ENCODE measurements at regions not wholly inside any gene's neighbourhood (a gene's known extent, or its start where the extent isn't known, plus 50 kb on each side); places are given as distances from the start of the nearest gene placed in this dataset.

DNA sequence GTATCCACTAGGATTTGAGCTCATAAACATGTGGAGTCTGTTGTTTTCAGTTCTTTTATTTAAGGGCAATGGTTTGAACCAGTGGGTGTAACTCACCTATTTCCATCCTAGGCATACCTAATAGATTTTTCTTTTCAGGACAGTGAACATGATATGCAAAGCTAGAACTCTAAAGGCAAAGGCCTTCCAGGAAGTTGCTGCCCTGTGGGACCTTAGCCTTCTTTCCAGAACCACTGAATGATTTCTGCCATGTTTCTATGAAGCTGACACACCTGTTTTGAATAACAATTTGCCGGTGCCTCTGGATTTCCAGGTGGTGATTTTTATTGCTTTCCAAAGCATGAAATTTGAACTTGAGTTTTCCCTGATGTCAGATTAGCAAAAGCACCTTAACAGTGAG lies 372.9 kb upstream of the FAR2 start:
- intact Hi-C loops (cut with micrococcal nuclease) = no loop called here
- Mint-ChIP-seq H3K9me3 (no peaks in the 10 kb centered on the region), H3K27me3 (no peaks in the 10 kb centered on the region), H3K4me3 (no peak overlapping the region), H3K27ac (no peak overlapping the region), H3K4me1 (ENCODE audit: low read depth) (no peaks in the 10 kb centered on the region), H3K36me3 (ENCODE audit: low read depth) (no peaks in the 10 kb centered on the region)
- DNase-seq (no peak), ATAC-seq (no peak)
- TF ChIP-seq, protein P1, sequence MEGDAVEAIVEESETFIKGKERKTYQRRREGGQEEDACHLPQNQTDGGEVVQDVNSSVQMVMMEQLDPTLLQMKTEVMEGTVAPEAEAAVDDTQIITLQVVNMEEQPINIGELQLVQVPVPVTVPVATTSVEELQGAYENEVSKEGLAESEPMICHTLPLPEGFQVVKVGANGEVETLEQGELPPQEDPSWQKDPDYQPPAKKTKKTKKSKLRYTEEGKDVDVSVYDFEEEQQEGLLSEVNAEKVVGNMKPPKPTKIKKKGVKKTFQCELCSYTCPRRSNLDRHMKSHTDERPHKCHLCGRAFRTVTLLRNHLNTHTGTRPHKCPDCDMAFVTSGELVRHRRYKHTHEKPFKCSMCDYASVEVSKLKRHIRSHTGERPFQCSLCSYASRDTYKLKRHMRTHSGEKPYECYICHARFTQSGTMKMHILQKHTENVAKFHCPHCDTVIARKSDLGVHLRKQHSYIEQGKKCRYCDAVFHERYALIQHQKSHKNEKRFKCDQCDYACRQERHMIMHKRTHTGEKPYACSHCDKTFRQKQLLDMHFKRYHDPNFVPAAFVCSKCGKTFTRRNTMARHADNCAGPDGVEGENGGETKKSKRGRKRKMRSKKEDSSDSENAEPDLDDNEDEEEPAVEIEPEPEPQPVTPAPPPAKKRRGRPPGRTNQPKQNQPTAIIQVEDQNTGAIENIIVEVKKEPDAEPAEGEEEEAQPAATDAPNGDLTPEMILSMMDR (IDR thresholded peaks at IDR 0.05) = no peak
- ChIA-PET POLR2A (no interaction called here), CTCF (no interaction called here)

DNA sequence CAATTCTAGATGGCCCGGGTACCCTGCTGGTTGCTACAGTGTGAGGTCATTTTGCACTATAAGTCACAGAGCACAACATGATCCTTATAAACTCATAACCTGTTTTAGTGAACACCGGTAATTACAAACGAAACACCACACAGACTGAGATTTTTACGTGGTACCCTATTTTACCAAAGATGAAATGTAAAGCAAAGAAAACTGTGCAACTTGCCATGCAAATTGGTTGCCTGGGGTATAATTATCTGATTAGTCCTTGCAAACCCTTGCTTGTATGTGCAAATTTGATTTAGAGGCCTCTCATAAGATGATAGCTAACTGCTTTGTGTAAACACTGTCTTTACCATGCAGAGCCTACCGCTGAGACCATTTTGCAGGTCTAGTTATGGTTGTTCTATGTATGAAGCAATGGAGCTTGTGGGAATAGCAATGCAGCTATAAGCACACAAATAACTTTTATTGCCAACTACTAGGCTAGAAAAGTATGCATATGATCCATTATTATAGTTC lies 372.1 kb upstream of the FAR2 start:
- Mint-ChIP-seq H3K27ac (no peak overlapping the region), H3K9me3 (no peaks in the 10 kb centered on the region), H3K36me3 (ENCODE audit: low read depth) (no peaks in the 10 kb centered on the region), H3K4me3 (no peak overlapping the region), H3K4me1 (ENCODE audit: low read depth) (no peaks in the 10 kb centered on the region), H3K27me3 (no peaks in the 10 kb centered on the region)
- DNase-seq (no peak), ATAC-seq (no peak)
- intact Hi-C loops (cut with micrococcal nuclease) = no loop called here
- TF ChIP-seq, protein P1 (IDR thresholded peaks at IDR 0.05) = no peak
- POLR2A ChIA-PET = no interaction called here
- CTCF ChIA-PET = no interaction called here

DNA sequence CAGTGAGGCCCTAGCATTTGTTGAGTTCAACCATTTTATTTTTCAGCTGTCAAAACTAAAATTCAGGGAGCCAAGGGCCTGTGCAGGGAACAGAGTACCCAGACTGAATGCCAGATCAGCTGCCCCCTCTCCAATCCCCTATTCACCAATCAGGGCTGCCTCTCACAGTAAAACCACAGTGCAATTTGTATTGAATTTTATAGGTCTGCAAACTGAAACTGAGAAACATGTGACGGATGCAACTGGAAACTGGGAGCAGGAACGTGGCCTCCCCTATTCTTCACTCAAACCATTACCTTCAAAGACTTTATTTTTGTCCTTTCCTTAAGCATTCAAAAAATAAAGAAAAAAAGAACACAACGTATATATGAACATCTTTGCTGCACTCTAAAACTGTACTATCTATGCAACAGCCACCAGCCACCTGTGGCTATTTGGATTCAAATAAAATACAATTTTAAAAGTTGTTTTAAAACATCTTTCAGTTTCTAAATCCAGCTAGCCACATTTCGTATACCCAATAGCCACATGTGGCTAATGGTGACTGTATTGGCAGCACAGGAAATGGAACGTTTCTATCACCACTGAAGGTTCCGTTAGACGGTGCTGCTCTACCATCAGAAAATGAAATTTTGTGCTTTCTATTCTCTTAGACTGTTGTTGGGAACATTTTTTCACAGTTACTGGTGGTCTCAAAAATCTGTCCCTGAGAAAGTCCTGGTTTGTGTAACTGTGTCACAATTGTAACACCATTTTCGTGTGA lies 371.3 kb upstream of the FAR2 start:
- H3K4me3 Mint-ChIP-seq = no peak overlapping the region
- CTCF ChIA-PET = no interaction called here

DNA sequence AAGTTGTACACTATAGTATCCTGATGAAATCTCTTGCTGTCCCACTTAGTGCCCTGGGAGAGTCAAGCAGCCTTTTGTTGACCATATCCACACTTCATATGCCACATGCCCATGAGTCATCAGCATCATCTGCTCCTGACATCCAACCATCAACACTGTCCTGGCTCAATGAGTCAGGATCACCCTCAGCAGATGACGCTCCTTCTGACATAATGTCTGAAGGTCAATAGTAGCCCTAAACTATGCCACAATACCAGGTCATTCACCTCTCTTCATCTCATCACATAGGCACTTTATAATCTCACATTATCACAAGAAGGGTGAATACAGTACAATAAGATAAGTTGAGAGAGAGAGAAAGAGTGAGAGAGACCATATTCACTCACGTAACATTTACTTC lies 369.0 kb upstream of the FAR2 start:
- TF ChIP-seq, protein P1 (IDR thresholded peaks at IDR 0.05) = no peak
- Mint-ChIP-seq H3K27me3 (no peaks in the 10 kb centered on the region), H3K4me1 (ENCODE audit: low read depth) (no peaks in the 10 kb centered on the region), H3K36me3 (ENCODE audit: low read depth) (no peaks in the 10 kb centered on the region), H3K9me3 (no peaks in the 10 kb centered on the region), H3K4me3 (no peak overlapping the region), H3K27ac (no peak overlapping the region)
- CTCF ChIA-PET = no interaction called here
- no peak for DNase-seq
- intact Hi-C loops (cut with micrococcal nuclease) = no loop called here
- no peak for ATAC-seq
- POLR2A ChIA-PET = interaction anchor here (0.7 kb wide), 1 partner anchor 8 kb away, joined by 3 read pairs; no protein-coding TSS in a partner anchor

More for the DNA sequence above, 371.3 kb upstream of the FAR2 start:
- TF ChIP-seq, protein P1 (IDR thresholded peaks at IDR 0.05) = no peak
- POLR2A ChIA-PET = no interaction called here
- Mint-ChIP-seq H3K27ac (no peak overlapping the region), H3K27me3 (no peaks in the 10 kb centered on the region), H3K4me1 (ENCODE audit: low read depth) (no peaks in the 10 kb centered on the region), H3K36me3 (ENCODE audit: low read depth) (no peaks in the 10 kb centered on the region), H3K9me3 (no peaks in the 10 kb centered on the region)
- DNase-seq = no peak
- intact Hi-C loops (cut with micrococcal nuclease) = no loop called here
- ATAC-seq = no peak

DNA sequence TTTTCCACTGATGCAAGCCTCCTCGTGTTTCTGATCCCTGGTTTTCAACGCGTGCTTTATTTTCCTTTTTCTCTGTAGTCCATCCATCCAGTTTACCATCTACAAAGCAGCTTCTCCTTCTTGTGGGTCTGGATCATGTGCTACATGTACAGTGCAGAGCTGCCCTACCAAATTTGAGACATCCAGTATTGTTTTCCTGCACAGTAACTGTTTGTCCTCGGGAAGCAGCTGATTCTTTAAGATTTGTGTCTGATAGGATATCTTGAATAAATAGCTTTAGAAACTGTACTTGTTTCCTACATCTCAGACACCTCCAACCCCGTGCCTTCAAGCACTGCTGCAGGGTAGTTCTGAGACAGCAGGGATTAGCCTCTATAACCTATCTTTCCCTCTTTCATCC lies 368.1 kb upstream of the FAR2 start:
- POLR2A ChIA-PET = no interaction called here
- H3K36me3 Mint-ChIP-seq (ENCODE audit: low read depth) = no peaks in the 10 kb centered on the region
- no peak for DNase-seq
- H3K27me3 Mint-ChIP-seq = no peaks in the 10 kb centered on the region
- CTCF ChIA-PET = interaction anchor here (0.6 to 1.3 kb wide), 2 partner anchors 10 to 244 kb away, joined by 3 to 5 read pairs; no protein-coding TSS in a partner anchor
- no peak for ATAC-seq
- H3K9me3 Mint-ChIP-seq = no peaks in the 10 kb centered on the region
- TF ChIP-seq, protein P1 (IDR thresholded peaks at IDR 0.05) = no peak
- intact Hi-C loops (cut with micrococcal nuclease) = no loop called here
- H3K27ac Mint-ChIP-seq = no peak overlapping the region
- no peak overlapping the region for H3K4me3 Mint-ChIP-seq
- H3K4me1 Mint-ChIP-seq (ENCODE audit: low read depth) = no peaks in the 10 kb centered on the region

All from activated CD8-positive, alpha-beta T cell treated with anti-CD3 and anti-CD28 coated beads for 36 hours (primary cell).